GM12873 (cell line): ENCODE measurements at regions not wholly inside any gene's neighbourhood (a gene's known extent, or its start where the extent isn't known, plus 50 kb on each side); places are given as distances from the start of the nearest gene placed in this dataset.

Source experiments
- TF ChIP-seq, protein P1 (sequence below): IDR thresholded peaks from 2 replicates; pipeline ENCODE4 v1.5.1; 2012; ENCODE audit warnings: low read depth, mild to moderate bottlenecking, moderate library complexity, low read length, control low read depth; ENCODE audit not compliant: insufficient read depth; ENCODE audit errors: missing control alignments

- TF ChIP-seq, protein P1, sequence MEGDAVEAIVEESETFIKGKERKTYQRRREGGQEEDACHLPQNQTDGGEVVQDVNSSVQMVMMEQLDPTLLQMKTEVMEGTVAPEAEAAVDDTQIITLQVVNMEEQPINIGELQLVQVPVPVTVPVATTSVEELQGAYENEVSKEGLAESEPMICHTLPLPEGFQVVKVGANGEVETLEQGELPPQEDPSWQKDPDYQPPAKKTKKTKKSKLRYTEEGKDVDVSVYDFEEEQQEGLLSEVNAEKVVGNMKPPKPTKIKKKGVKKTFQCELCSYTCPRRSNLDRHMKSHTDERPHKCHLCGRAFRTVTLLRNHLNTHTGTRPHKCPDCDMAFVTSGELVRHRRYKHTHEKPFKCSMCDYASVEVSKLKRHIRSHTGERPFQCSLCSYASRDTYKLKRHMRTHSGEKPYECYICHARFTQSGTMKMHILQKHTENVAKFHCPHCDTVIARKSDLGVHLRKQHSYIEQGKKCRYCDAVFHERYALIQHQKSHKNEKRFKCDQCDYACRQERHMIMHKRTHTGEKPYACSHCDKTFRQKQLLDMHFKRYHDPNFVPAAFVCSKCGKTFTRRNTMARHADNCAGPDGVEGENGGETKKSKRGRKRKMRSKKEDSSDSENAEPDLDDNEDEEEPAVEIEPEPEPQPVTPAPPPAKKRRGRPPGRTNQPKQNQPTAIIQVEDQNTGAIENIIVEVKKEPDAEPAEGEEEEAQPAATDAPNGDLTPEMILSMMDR = no peak
These were observed 63.6 kb upstream of the DAB2IP start for GRCh38 chr9:121587863-121588262.

GRCh38 chr9:121589986-121590385 is 61.4 kb upstream of the DAB2IP start:
- TF ChIP-seq, protein P1 = no peak

- TF ChIP-seq, protein P1 = no peak
These were observed 59.2 kb upstream of the DAB2IP start for GRCh38 chr9:121592265-121592664.

DNA sequence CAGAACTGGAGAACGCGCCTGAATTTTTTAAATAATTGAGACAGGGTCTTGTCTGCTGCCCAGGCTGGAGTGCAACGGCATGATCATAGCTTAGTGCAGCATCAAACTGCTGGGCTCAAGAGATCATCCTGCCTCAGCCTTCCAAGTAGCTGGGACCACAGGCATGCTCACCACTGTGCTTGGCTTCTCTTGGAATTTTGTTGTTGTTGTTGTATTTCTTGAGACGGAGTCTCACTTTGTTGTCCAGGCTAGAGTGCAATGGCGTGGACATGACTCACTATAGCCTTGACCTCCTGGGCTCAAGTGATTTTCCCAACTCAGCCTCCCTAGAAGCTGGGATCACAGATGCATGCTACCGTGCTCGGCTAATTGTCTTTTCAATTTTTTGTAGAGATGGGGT is 58.4 kb upstream of the DAB2IP start:
- TF ChIP-seq, protein P1 = no peak

DNA sequence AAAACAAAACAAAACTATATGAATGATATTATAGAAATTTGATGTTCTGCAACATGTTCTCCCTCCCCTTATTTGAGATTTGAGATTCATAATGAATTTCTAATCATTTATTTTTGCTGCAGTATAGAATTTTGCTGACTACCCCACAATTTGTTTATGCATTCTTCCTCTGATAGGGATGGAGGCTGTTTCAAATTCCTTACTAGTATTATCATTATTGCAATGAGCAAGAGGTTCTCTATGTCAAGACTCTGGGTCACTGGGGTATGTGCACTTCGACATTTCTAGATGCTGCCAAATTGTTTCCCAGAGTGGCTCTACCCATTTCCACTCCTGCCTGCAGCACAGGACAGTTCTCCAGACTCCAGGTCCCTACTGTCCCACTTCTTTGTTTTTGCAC is 54.9 kb upstream of the DAB2IP start:
- TF ChIP-seq, protein P1 = no peak

GRCh38 chr9:121597698-121598166 is 53.7 kb upstream of the DAB2IP start:
- TF ChIP-seq, protein P1 = no peak

GRCh38 chr9:121598167-121598964 is 53.1 kb upstream of the DAB2IP start:
- TF ChIP-seq, protein P1 = no peak
